KMS-11 (cell line): ENCODE measurements at regions not wholly inside any gene's neighbourhood (a gene's known extent, or its start where the extent isn't known, plus 50 kb on each side); places are given as distances from the start of the nearest gene placed in this dataset.

Experiments used
- H2AFZ ChIP-seq: fragments of 200-600 bp; sonication (generic); 2 replicates; pipeline ENCODE4 v1.6.1; 2016; ENCODE audit warnings: antibody characterized with exemption, mixed run types, low read depth
- H3K27ac ChIP-seq: fragments of 200-600 bp; sonication (generic); 2 replicates; pipeline ENCODE4 v1.6.1; 2016; ENCODE audit warnings: mild to moderate bottlenecking, mixed run types
- H3K27me3 ChIP-seq: fragments of 200-600 bp; sonication (generic); 2 replicates; pipeline ENCODE4 v1.6.1; 2017; ENCODE audit warnings: mild to moderate bottlenecking, low read depth, mixed run types, moderate library complexity; ENCODE audit not compliant: insufficient read depth
- H3K36me3 ChIP-seq: fragments of 200-600 bp; sonication (generic); 2 replicates; pipeline ENCODE4 v1.6.1; 2017; ENCODE audit warnings: mild to moderate bottlenecking, mixed run types; ENCODE audit not compliant: insufficient read depth
- H3K4me1 ChIP-seq: fragments of 200-600 bp; sonication (generic); 2 replicates; pipeline ENCODE4 v1.6.1; 2016; ENCODE audit warnings: mild to moderate bottlenecking, low read depth, mixed run types; ENCODE audit not compliant: poor library complexity, severe bottlenecking
- H3K4me2 ChIP-seq: fragments of 200-600 bp; sonication (generic); 2 replicates; pipeline ENCODE4 v1.7.0; 2016; ENCODE audit warnings: mild to moderate bottlenecking, mixed run types
- H3K4me3 ChIP-seq: fragments of 200-600 bp; sonication (generic); IDR thresholded peaks from 2 replicates; pipeline ENCODE4 v1.6.1; 2017; ENCODE audit warnings: low read depth, low read length, mixed read lengths; ENCODE audit not compliant: insufficient read depth
- H3K79me2 ChIP-seq: fragments of 200-600 bp; sonication (generic); 2 replicates; pipeline ENCODE4 v1.6.1; 2016; ENCODE audit warnings: low read depth, mixed run types; ENCODE audit not compliant: insufficient read depth
- H3K9ac ChIP-seq: fragments of 200-600 bp; sonication (generic); 2 replicates; pipeline ENCODE4 v1.6.1; 2016; ENCODE audit warnings: mild to moderate bottlenecking, mixed run types
- H4K20me1 ChIP-seq: fragments of 200-600 bp; sonication (generic); 2 replicates; pipeline ENCODE4 v1.6.1; 2016; ENCODE audit warnings: mild to moderate bottlenecking, mixed run types; ENCODE audit not compliant: insufficient read depth
- TF ChIP-seq, protein P1 (sequence below): fragments of 200-600 bp; sonication (generic); conservative IDR thresholded peaks from 2 replicates; pipeline ENCODE4 v1.6.1; 2017; ENCODE audit warnings: low read depth, mild to moderate bottlenecking, antibody characterized with exemption, low read length, moderate library complexity, mixed read lengths

DNA sequence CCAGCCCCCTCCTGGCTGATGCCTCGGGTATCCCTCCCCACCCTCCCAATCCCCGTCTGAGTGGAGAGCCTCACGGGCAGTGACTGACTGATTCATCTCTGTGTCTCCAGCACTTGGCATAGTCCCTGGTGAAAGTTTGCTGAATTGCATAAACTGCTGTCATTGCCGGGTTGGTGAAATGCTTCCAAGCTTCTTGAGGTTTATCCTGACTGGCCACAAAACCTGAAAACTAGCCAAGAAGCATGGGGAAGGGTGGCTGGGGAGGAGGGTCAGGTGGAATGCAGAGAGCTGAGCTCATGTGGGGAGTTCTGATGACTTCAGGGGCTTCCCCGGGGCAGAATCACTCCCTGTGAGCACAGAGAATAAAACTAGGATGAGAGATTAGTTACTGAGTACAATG lies 56.9 kb upstream of the GGTA1 start:
- no peaks in the 10 kb centered on the region for H3K4me1 ChIP-seq
- no peaks in the 10 kb centered on the region for H3K79me2 ChIP-seq
- H3K9ac ChIP-seq, result no peak overlapping the region
- TF ChIP-seq, protein P1, sequence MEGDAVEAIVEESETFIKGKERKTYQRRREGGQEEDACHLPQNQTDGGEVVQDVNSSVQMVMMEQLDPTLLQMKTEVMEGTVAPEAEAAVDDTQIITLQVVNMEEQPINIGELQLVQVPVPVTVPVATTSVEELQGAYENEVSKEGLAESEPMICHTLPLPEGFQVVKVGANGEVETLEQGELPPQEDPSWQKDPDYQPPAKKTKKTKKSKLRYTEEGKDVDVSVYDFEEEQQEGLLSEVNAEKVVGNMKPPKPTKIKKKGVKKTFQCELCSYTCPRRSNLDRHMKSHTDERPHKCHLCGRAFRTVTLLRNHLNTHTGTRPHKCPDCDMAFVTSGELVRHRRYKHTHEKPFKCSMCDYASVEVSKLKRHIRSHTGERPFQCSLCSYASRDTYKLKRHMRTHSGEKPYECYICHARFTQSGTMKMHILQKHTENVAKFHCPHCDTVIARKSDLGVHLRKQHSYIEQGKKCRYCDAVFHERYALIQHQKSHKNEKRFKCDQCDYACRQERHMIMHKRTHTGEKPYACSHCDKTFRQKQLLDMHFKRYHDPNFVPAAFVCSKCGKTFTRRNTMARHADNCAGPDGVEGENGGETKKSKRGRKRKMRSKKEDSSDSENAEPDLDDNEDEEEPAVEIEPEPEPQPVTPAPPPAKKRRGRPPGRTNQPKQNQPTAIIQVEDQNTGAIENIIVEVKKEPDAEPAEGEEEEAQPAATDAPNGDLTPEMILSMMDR, result no peak
- no peaks in the 10 kb centered on the region for H4K20me1 ChIP-seq
- no peak overlapping the region for H3K27ac ChIP-seq
- H3K36me3 ChIP-seq, result no peaks in the 10 kb centered on the region
- no peak overlapping the region for H2AFZ ChIP-seq
- H3K27me3 ChIP-seq, result no peaks in the 10 kb centered on the region
- no peak overlapping the region for H3K4me3 ChIP-seq
- H3K4me2 ChIP-seq, result no peak overlapping the region

GRCh38 chr9:121557581-121558447 lies 58.2 kb upstream of the GGTA1 start:
- Histone ChIP-seq H3K4me2 (no peak overlapping the region), H2AFZ (no peak overlapping the region)
- TF ChIP-seq, protein P1, result no peak

GRCh38 chr9:121558473-121558872 lies 58.8 kb upstream of the GGTA1 start:
- Histone ChIP-seq H3K4me3 (no peak overlapping the region), H4K20me1 (no peaks in the 10 kb centered on the region), H3K9ac (no peak overlapping the region), H3K79me2 (no peaks in the 10 kb centered on the region), H3K36me3 (no peaks in the 10 kb centered on the region), H3K27me3 (no peaks in the 10 kb centered on the region), H3K27ac (no peak overlapping the region), H3K4me1 (no peaks in the 10 kb centered on the region), H2AFZ (no peak overlapping the region), H3K4me2 (no peak overlapping the region)
- TF ChIP-seq, protein P1, result no peak

More at GRCh38 chr9:121557581-121558447, 58.2 kb upstream of the GGTA1 start:
- Histone ChIP-seq H3K4me3 (no peak overlapping the region), H3K9ac (no peak overlapping the region), H3K36me3 (no peaks in the 10 kb centered on the region), H4K20me1 (no peaks in the 10 kb centered on the region), H3K79me2 (no peaks in the 10 kb centered on the region), H3K27me3 (no peaks in the 10 kb centered on the region), H3K4me1 (no peaks in the 10 kb centered on the region), H3K27ac (no peak overlapping the region)

DNA sequence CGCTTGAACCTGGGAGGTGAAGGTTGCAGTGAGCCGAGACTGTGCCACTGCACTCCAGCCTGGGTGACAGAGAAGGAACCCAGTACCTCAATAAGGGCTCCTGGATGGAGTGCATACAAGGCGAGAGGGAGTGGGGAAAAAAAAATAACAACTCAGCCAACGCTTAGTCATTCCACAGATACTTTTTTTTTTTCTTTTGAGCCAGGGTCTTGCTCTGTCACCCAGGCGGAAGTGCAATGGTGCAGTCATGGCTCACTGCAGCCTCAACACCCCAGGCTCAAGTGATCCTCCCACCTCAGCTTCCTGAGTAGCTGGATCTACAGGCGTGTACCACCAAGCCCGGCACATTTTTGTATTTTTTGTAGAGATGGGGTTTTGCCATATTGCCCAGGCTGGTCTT lies 59.5 kb upstream of the GGTA1 start:
- H3K4me2 ChIP-seq, result no peak overlapping the region
- no peak overlapping the region for H3K4me3 ChIP-seq
- no peaks in the 10 kb centered on the region for H3K79me2 ChIP-seq
- H3K27ac ChIP-seq, result no peak overlapping the region
- H3K9ac ChIP-seq, result no peak overlapping the region
- no peak overlapping the region for H2AFZ ChIP-seq
- no peaks in the 10 kb centered on the region for H3K27me3 ChIP-seq
- H3K4me1 ChIP-seq, result no peaks in the 10 kb centered on the region
- no peaks in the 10 kb centered on the region for H4K20me1 ChIP-seq
- no peaks in the 10 kb centered on the region for H3K36me3 ChIP-seq
- TF ChIP-seq, protein P1, result no peak
